Fibroblast of the aortic adventitia (primary cell): ENCODE measurements at regions not wholly inside any gene's neighbourhood (a gene's known extent, or its start where the extent isn't known, plus 50 kb on each side); places are given as distances from the start of the nearest gene placed in this dataset.

Source experiments
- DNase-seq: peaks from one replicate; pipeline ENCODE4 v3.0.0-alpha.2; 2010; ENCODE audit warnings: low read depth
- H3K4me3 ChIP-seq: 2 replicates; pipeline ENCODE4 v1.5.1; 2011; ENCODE audit warnings: low read depth, mild to moderate bottlenecking, control low read depth, low read length, moderate library complexity
- TF ChIP-seq, protein P1 (sequence below): IDR thresholded peaks from 2 replicates; pipeline ENCODE4 v1.5.1; 2011; ENCODE audit warnings: mild to moderate bottlenecking, low read length, control low read depth, inconsistent platforms; ENCODE audit not compliant: insufficient read depth

DNA sequence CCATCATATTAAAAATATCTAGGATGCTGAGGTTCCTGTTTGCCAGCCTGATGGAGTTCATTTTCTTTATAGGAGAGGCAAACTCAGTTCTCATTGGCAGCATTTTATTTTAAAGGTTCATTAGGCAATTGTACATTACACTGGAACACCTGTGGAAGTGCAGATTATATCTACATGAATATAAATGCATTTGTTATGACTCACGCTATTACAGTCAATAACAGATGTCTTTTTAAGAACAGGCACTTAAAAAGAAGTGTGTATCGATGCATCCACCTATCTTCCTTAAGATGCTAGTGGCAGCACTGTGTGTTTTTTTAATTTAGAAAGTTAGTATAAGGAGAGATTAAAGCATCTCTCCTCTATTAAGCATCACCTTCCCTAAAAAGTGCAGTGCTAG lies 276.5 kb downstream of the PRDM2 start:
- no peak for DNase-seq
- H3K4me3 ChIP-seq, result no peak overlapping the region
- TF ChIP-seq, protein P1, sequence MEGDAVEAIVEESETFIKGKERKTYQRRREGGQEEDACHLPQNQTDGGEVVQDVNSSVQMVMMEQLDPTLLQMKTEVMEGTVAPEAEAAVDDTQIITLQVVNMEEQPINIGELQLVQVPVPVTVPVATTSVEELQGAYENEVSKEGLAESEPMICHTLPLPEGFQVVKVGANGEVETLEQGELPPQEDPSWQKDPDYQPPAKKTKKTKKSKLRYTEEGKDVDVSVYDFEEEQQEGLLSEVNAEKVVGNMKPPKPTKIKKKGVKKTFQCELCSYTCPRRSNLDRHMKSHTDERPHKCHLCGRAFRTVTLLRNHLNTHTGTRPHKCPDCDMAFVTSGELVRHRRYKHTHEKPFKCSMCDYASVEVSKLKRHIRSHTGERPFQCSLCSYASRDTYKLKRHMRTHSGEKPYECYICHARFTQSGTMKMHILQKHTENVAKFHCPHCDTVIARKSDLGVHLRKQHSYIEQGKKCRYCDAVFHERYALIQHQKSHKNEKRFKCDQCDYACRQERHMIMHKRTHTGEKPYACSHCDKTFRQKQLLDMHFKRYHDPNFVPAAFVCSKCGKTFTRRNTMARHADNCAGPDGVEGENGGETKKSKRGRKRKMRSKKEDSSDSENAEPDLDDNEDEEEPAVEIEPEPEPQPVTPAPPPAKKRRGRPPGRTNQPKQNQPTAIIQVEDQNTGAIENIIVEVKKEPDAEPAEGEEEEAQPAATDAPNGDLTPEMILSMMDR, result no peak

DNA sequence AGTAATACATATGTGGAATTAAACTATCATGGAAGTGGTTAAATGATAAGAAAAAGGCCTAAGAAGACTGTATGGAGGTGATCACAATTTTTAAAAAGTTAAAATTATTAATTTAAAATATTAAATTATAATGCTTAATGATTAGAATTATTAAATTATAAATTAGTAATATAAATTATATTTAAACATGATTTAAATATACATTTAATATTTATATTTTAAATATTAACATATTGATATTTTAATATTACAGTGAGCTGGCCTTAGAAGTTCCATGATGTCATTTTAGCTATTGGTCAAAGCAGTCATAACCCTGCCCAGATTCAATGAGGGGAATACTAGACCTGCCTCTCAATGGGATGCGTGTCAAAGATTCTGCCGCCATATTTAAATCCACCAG lies 281.2 kb downstream of the PRDM2 start:
- DNase-seq, result no peak
- no peak overlapping the region for H3K4me3 ChIP-seq
- TF ChIP-seq, protein P1, result no peak

DNA sequence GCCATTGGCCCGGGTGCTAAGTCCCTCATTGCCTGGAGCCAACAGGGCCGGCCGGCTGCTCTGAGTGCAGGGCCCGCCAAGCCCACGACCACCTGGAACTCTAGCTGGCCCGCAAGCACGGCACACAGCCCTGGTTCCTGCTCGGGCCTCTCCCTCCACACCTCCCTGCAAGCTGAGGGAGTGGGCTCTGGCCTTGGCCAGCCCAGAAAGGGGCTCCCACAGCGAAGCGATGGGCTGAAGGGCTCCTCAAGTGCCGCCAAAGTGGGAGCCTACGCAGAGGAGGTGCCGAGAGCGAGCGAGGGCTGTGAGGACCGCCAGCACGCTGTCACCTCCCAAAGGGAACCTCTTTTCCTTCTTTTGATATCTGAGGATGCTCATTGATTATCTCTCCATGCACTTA lies 283.4 kb downstream of the PRDM2 start:
- DNase-seq, result no peak
- H3K4me3 ChIP-seq, result no peak overlapping the region
- TF ChIP-seq, protein P1, result no peak

DNA sequence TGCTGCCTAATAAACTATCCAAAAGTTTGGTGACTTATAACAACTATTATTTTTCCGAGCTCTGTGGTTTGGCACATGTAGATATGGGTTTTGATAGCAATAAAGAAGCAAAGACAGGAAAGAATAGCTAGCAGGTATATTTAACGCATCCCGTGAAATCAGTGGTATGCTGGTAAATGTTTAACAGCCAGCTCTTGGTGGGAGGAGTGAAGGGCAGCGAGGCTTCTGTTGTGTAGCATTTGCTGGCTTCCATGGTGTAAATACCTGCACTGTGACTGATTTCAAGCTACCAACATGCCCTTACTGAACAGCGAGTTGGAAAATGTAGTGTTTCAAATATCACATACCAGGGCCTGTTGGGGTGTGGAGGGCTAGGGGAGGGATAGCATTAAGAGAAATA lies 291.0 kb downstream of the PRDM2 start:
- no peak for DNase-seq
- TF ChIP-seq, protein P1, result no peak
- H3K4me3 ChIP-seq, result no peak overlapping the region

DNA sequence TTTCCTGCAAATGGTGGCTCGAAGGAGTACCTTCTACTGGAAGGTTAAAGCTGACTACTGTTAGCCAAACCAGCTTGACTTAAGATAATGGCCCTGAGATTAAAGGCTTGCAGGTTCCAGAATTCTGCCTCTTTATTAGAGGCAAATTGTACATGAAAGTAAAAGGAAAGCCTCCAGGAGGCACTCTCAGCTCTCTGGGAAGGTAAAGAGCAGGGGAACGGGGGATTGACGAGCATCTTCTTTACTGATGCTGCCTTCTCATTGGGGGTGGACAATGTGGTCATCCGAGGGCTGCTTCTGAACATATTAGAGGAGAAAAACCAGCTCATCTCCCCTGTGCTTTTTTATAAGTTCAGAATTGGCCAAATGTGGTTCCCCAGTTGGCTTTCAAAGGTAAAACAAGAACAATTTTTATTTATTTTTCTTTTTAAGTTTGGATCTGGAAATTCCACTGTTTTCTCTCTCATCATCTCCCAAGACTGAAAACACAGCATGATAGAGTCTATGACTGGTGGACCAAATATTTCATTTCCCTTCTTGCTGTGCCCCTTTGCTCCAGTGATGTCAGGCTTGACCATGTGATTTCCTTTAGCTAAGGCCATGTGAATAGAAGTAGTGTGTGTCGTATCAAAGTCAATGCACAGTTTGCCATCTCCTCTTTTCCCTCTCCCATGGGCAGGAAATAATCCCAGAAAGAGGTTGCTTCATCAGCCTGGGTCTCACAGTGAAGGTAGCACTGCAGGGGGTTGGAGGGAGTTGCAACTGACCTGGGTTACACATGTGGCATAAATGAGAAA lies 292.7 kb downstream of the PRDM2 start:
- H3K4me3 ChIP-seq, result no peak overlapping the region
- peak; percentile 8 for DNase-seq
- TF ChIP-seq, protein P1, result no peak

DNA sequence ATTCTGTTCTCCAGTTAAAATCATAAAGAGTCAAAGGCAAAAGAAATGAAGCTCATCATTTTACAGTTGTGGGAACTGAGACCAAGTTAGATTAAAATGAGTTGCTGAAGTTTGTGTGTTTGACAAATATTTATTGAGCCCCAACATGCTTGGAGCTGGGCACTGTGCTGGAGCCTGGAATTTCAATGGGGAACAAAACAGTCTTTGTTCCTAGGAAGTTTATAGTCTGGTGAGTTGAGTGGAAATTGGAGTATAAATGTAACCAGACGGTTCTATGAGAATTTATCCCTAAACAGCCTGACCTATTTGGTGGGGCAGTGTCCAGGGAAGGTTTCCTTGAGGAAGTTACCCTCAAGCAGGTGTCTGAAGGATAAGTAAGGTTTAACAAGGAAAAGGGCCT lies 294.4 kb downstream of the PRDM2 start:
- TF ChIP-seq, protein P1, result no peak
- no peak for DNase-seq
- H3K4me3 ChIP-seq, result no peak overlapping the region

DNA sequence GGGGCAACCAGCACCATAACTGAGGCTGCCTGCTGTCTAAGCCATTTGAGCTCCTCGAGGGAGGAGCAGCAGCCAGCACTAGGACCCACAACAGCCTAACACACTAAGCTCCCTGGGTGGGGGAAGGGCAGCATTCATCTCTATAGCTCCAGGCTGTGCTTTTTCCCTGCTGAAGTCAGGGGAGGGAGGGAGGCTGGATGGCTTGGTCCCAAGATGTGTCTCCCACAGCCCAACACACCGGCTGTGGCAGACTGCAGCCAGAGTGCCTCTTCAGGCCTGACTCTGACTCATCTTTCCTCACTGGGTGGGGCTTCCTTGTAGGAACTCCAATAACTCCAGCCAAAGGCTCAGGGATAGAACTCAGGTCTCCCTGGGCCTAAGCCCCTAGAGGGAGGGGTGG lies 296.3 kb downstream of the PRDM2 start:
- TF ChIP-seq, protein P1, result no peak

More for the DNA sequence above, 296.3 kb downstream of the PRDM2 start:
- no peak overlapping the region for H3K4me3 ChIP-seq
- DNase-seq, result no peak
